ENCODE measurements at regions not wholly inside any gene's neighbourhood (a gene's known extent, or its start where the extent isn't known, plus 50 kb on each side); places are given as distances from the start of the nearest gene placed in this dataset.

- Histone ChIP-seq H3K9me3 (no peaks in the 10 kb centered on the region), H3K27ac (no peak overlapping the region), H3K4me1 (no peaks in the 10 kb centered on the region), H3K27me3 (no peaks in the 10 kb centered on the region), H3K36me3 (no peaks in the 10 kb centered on the region), H3K4me3 (no peak overlapping the region)
- TF ChIP-seq POLR2AphosphoS5 (IDR thresholded peaks at IDR 0.05), result no peak
- TF ChIP-seq, protein P1, sequence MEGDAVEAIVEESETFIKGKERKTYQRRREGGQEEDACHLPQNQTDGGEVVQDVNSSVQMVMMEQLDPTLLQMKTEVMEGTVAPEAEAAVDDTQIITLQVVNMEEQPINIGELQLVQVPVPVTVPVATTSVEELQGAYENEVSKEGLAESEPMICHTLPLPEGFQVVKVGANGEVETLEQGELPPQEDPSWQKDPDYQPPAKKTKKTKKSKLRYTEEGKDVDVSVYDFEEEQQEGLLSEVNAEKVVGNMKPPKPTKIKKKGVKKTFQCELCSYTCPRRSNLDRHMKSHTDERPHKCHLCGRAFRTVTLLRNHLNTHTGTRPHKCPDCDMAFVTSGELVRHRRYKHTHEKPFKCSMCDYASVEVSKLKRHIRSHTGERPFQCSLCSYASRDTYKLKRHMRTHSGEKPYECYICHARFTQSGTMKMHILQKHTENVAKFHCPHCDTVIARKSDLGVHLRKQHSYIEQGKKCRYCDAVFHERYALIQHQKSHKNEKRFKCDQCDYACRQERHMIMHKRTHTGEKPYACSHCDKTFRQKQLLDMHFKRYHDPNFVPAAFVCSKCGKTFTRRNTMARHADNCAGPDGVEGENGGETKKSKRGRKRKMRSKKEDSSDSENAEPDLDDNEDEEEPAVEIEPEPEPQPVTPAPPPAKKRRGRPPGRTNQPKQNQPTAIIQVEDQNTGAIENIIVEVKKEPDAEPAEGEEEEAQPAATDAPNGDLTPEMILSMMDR (IDR thresholded peaks at IDR 0.05), result no peak
- TF ChIP-seq POLR2A (IDR thresholded peaks at IDR 0.05), result no peak
- no peak for TF ChIP-seq EP300 (IDR thresholded peaks at IDR 0.05)
- no peak for DNase-seq (ENCODE audit: low spot score in 2 of 2)
- WGBS, result 58% methylated on average over 5 of the region's 5 CpGs
Measured at GRCh38 chr4:54818481-54818880, 160.7 kb downstream of the KIT start.

DNA sequence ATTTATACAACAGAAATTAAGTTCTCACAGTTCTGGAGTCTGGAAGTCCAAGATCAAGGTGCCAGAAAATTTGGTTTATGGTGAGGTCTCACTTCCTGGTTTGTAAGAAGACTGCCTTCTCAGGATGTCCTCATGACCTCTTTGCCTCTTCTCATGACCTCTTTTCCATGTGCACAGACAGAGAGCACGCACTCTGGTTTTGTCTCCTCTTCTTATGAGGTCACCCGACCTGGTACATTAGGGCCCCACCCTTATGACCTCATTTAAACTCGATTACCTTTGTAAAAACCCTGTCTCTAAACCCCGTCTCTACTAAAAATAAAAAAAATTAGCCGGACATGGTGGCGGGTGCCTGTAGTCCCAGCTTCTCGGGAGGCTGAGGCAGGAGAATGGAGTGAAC, 155.9 kb downstream of the KIT start:
- TF ChIP-seq POLR2A (IDR thresholded peaks at IDR 0.05) (no peak), POLR2AphosphoS5 (IDR thresholded peaks at IDR 0.05) (no peak), EP300 (IDR thresholded peaks at IDR 0.05) (no peak)
- TF ChIP-seq, protein P1 (IDR thresholded peaks at IDR 0.05), result no peak
- Histone ChIP-seq H3K4me1 (no peaks in the 10 kb centered on the region), H3K4me3 (no peak overlapping the region), H3K9me3 (no peaks in the 10 kb centered on the region), H3K27me3 (no peaks in the 10 kb centered on the region), H3K27ac (no peak overlapping the region), H3K36me3 (no peaks in the 10 kb centered on the region)
- DNase-seq (ENCODE audit: low spot score in 2 of 2), result no peak
- 85% methylated on average over 7 of the region's 7 CpGs for WGBS

GRCh38 chr4:54806351-54806750, 148.6 kb downstream of the KIT start:
- no peak overlapping the region for H3K4me3 ChIP-seq
- no peaks in the 10 kb centered on the region for H3K36me3 ChIP-seq
- peaks cover 1% of the 10 kb centered on the region for H3K4me1 ChIP-seq
- TF ChIP-seq EP300 (IDR thresholded peaks at IDR 0.05), result no peak
- TF ChIP-seq, protein P1 (IDR thresholded peaks at IDR 0.05), result no peak
- no peak for TF ChIP-seq POLR2AphosphoS5 (IDR thresholded peaks at IDR 0.05)
- no peak for TF ChIP-seq POLR2A (IDR thresholded peaks at IDR 0.05)
- DNase-seq (ENCODE audit: low spot score in 2 of 2), result no peak
- no peaks in the 10 kb centered on the region for H3K9me3 ChIP-seq
- H3K27ac ChIP-seq, result no peak overlapping the region
- no peaks in the 10 kb centered on the region for H3K27me3 ChIP-seq

DNA sequence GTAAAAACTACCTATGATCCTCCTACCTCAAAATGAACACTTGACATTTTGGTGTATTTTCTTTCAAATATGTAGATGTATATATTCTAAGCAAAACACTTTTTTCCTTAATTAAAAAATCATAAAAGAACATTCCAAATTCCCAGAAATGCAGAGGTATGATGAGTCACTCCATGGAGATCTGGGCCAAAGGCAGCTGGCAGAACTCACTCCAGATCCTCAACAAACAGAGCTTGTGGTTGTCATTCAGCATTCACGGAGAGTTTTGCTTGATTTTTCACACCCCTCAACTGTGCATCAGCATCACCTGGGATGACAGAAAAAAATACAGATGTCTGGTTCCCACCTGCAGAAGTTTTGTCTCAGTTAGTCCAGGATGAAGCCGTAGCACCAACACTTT, 144.6 kb downstream of the KIT start:
- no peak overlapping the region for H3K27ac ChIP-seq
- WGBS, result 63% methylated on average over 2 of the region's 2 CpGs
- no peaks in the 10 kb centered on the region for H3K9me3 ChIP-seq
- peaks cover 2% of the 10 kb centered on the region for H3K4me1 ChIP-seq
- no peak overlapping the region for H3K4me3 ChIP-seq
- no peaks in the 10 kb centered on the region for H3K27me3 ChIP-seq
- TF ChIP-seq POLR2A (IDR thresholded peaks at IDR 0.05) (no peak), EP300 (IDR thresholded peaks at IDR 0.05) (no peak), POLR2AphosphoS5 (IDR thresholded peaks at IDR 0.05) (no peak)
- TF ChIP-seq, protein P1 (IDR thresholded peaks at IDR 0.05), result no peak
- no peak for DNase-seq (ENCODE audit: low spot score in 2 of 2)
- H3K36me3 ChIP-seq, result no peaks in the 10 kb centered on the region

DNA sequence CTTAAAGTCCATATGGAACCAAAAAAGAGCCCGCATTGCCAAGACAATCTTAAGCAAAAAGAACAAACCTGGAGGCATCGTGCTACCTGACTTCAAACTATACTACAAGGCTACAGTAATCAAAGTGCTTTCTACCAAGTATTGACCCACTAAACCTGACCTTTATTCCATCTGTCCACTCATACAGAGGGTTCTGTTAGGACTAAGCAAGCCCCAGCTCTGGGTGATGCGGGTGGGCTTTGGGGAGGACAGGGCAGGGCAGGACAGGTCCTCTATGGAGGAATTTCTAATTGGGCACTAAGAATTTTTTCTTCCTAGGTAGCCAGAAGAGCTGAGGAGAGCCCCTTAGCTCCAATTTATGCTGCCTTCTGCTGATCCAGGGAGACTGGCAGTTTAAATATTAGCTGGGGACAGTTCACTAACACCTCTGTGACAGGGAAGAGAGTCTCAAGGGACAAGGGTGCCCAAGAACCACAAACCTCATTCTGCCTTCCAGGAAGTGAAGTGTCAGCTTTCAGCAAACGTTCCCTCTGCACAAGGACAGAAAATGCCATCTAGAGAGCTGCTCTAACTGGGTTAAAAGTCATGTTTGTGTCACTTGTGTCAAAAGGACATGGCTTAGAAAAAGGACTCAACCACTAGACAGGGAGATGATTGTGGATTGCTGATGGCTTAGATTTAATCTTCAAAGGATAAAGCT, 143.2 kb downstream of the KIT start:
- Histone ChIP-seq H3K9me3 (no peaks in the 10 kb centered on the region), H3K36me3 (no peaks in the 10 kb centered on the region), H3K27ac (no peak overlapping the region), H3K4me3 (no peak overlapping the region), H3K27me3 (no peaks in the 10 kb centered on the region), H3K4me1 (peaks cover 2% of the 10 kb centered on the region)
- 63% methylated on average over 4 of the region's 4 CpGs for WGBS
- TF ChIP-seq POLR2A (IDR thresholded peaks at IDR 0.05) (no peak), EP300 (IDR thresholded peaks at IDR 0.05) (no peak), POLR2AphosphoS5 (IDR thresholded peaks at IDR 0.05) (no peak)
- TF ChIP-seq, protein P1 (IDR thresholded peaks at IDR 0.05), result no peak
- DNase-seq (ENCODE audit: low spot score in 2 of 2), result no peak

Measured in suprapubic skin (tissue), 4 donors.